ENCODE measurements at regions not wholly inside any gene's neighbourhood (a gene's known extent, or its start where the extent isn't known, plus 50 kb on each side); places are given as distances from the start of the nearest gene placed in this dataset.

DNA sequence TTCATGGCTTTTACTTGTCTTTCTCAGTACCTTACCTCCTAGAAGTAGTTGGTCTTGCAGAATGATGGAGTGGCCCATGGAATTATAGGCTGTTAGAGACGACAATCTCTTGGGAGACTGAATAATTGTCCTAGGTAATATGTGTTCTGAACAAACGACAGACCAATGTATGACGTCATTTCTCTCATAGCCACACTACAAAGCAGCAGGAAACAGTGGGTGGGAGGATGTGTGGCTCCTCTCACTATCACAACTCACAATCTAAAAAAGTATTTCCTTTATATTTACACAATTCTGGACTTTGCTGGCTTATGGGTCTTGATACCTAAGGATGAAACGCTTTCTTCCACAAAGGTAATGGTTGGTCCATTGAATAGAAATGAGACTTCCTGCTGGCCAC, 183.9 kb downstream of the TOX3 start:
- TF ChIP-seq CTCF (IDR thresholded peaks at IDR 0.05) (no peak), POLR2AphosphoS5 (IDR thresholded peaks at IDR 0.05) (no peak), POLR2A (IDR thresholded peaks at IDR 0.05) (no peak)

Measured in breast epithelium (tissue), 3 donors.